ENCODE measurements at regions not wholly inside any gene's neighbourhood (a gene's known extent, or its start where the extent isn't known, plus 50 kb on each side); places are given as distances from the start of the nearest gene placed in this dataset.
A peak's percentile ranks its signal among the peaks of the same experiment; 100 is the strongest.

DNA sequence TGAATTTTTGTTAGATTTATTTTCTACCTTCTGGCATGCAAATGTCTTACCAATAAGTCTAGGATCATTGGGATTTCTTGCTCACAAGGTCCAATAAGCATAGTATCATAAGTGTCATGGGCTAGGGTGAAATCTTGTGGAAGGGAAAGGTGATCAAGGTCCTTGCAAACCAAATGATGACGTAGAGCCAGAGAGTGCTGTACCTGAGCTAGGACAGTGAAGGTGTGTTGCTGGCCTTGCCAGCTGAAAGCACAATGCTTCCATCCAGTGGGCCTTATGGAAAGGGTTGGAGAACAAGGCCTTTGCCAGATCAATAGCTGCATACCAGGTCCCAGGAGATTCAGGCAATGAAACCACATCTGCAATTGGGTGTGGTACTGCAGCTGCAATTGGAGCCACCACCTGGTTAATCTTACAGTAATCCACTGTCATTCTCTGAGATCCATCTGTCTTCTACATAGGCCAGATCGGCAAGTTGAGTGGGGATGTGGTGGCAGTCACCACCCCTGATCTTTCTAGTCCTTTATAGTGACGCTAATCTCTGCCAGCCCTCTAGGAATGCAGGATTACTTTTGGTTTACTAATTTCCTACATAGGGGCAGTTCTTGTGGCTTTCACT, 208.9 kb upstream of the MYL2 start:
- TF ChIP-seq, protein P1, sequence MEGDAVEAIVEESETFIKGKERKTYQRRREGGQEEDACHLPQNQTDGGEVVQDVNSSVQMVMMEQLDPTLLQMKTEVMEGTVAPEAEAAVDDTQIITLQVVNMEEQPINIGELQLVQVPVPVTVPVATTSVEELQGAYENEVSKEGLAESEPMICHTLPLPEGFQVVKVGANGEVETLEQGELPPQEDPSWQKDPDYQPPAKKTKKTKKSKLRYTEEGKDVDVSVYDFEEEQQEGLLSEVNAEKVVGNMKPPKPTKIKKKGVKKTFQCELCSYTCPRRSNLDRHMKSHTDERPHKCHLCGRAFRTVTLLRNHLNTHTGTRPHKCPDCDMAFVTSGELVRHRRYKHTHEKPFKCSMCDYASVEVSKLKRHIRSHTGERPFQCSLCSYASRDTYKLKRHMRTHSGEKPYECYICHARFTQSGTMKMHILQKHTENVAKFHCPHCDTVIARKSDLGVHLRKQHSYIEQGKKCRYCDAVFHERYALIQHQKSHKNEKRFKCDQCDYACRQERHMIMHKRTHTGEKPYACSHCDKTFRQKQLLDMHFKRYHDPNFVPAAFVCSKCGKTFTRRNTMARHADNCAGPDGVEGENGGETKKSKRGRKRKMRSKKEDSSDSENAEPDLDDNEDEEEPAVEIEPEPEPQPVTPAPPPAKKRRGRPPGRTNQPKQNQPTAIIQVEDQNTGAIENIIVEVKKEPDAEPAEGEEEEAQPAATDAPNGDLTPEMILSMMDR (IDR thresholded peaks at IDR 0.05; ENCODE audit: insufficient read depth, low read length, severe bottlenecking): no peak
- H3K36me3 ChIP-seq (ENCODE audit: control insufficient read depth, insufficient read depth, low read length): peaks cover 2% of the 10 kb centered on the region
- H3K4me3 ChIP-seq (ENCODE audit: low read depth, low read length): no peak overlapping the region
- FAIRE-seq (peak; percentile 81), DNase-seq (ENCODE audit: low read depth) (no peak)
- H3K27me3 ChIP-seq (ENCODE audit: control insufficient read depth, insufficient read depth, low read length): no peaks in the 10 kb centered on the region

DNA sequence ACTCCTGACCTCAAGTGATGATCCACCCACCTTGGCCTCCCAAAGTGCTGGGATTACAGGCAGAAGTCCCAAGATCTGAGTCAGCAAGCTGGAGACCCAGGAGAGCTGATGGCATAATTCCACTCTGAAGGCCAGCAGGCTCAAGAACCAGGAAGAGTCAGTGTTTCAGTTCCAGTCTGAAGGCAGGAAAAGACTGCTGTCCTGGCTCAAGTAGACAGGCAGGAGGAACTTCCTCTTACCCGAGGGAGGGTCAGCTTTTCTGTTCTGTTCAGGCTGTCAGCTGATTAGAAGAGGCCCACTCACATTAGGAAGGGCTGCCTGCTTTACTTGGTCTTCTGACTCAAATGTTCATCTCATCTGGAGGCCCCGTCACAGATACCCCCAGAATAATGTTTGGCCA, 206.0 kb upstream of the MYL2 start:
- TF ChIP-seq, protein P1 (IDR thresholded peaks at IDR 0.05; ENCODE audit: insufficient read depth, low read length, severe bottlenecking): no peak
- peak; percentile 12 for DNase-seq (ENCODE audit: low read depth)

DNA sequence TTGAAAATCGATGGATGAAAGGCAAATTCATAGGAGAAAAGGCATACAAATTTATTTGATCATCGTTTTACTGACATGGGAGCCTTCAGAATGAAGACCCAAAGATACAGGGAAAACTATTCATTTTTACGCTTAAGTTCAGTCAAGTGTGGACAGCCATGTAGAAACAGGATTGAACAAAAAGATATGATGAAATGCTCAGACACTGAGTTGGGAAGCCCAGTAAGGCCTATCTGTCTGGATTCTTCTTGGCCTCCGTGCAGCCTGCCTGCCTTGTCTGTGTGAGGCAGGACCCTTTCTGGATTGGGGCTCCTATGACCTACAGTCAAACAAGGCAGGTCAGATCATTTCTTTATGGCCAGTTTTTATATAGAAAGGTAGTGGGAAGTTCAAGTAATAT, 203.8 kb upstream of the MYL2 start:
- H3K27me3 ChIP-seq (ENCODE audit: control insufficient read depth, insufficient read depth, low read length): no peaks in the 10 kb centered on the region
- FAIRE-seq (no peak), DNase-seq (ENCODE audit: low read depth) (no peak)
- TF ChIP-seq, protein P1 (IDR thresholded peaks at IDR 0.05; ENCODE audit: insufficient read depth, low read length, severe bottlenecking): no peak
- no peak overlapping the region for H3K4me3 ChIP-seq (ENCODE audit: low read depth, low read length)
- peaks cover 2% of the 10 kb centered on the region for H3K36me3 ChIP-seq (ENCODE audit: control insufficient read depth, insufficient read depth, low read length)

More for the DNA sequence above, 206.0 kb upstream of the MYL2 start:
- peaks cover 2% of the 10 kb centered on the region for H3K36me3 ChIP-seq (ENCODE audit: control insufficient read depth, insufficient read depth, low read length)
- FAIRE-seq: no peak
- no peak overlapping the region for H3K4me3 ChIP-seq (ENCODE audit: low read depth, low read length)
- H3K27me3 ChIP-seq (ENCODE audit: control insufficient read depth, insufficient read depth, low read length): no peaks in the 10 kb centered on the region

DNA sequence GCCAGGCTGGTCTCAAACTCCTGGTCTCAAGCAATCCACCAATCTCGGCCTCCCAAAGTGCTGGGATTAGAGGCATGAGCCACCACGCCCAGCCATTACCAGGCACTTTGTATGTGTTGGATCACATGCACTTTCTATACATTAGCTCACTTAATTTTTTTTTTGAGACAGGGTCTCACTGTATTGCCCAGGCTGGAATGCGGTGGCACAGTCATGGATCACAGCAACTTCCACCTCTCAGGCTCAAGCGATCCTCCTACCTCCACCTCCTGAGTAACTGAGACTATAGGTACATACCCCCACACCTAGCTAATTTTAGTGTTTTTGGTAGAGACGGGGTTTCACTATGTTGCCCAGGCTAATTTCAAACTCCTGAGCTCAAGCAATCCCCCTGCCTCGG, 203.0 kb upstream of the MYL2 start:
- DNase-seq (ENCODE audit: low read depth): no peak
- FAIRE-seq: no peak
- TF ChIP-seq, protein P1 (IDR thresholded peaks at IDR 0.05; ENCODE audit: insufficient read depth, low read length, severe bottlenecking): no peak
- Histone ChIP-seq H3K4me3 (ENCODE audit: low read depth, low read length) (no peak overlapping the region), H3K27me3 (ENCODE audit: control insufficient read depth, insufficient read depth, low read length) (no peaks in the 10 kb centered on the region), H3K36me3 (ENCODE audit: control insufficient read depth, insufficient read depth, low read length) (peaks cover 2% of the 10 kb centered on the region)

DNA sequence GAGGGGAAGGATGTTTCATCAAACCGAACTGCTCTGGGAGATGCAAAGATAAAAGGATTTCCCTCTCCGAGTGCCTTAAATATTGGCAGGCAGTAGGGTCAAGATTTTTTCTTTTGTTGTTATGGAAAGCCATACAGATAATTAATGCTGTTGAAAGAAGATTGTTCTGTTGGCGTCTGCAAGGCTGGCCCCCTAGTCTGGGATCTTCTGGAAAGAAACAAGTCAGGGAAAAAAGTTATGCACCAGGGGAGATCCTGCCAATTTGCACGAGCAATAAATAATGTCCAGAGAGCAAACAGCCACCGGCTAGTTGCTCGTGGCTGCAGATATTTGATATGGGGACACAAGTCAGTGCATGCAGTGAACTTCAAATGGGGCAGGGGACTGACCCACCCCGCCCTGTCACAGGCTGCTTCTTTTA, 202.1 kb upstream of the MYL2 start:
- Histone ChIP-seq H3K36me3 (ENCODE audit: control insufficient read depth, insufficient read depth, low read length) (peaks cover 2% of the 10 kb centered on the region), H3K27me3 (ENCODE audit: control insufficient read depth, insufficient read depth, low read length) (no peaks in the 10 kb centered on the region), H3K4me3 (ENCODE audit: low read depth, low read length) (no peak overlapping the region)
- peak; percentile 17 for DNase-seq (ENCODE audit: low read depth)
- no peak for FAIRE-seq
- TF ChIP-seq, protein P1 (IDR thresholded peaks at IDR 0.05; ENCODE audit: insufficient read depth, low read length, severe bottlenecking): no peak

DNA sequence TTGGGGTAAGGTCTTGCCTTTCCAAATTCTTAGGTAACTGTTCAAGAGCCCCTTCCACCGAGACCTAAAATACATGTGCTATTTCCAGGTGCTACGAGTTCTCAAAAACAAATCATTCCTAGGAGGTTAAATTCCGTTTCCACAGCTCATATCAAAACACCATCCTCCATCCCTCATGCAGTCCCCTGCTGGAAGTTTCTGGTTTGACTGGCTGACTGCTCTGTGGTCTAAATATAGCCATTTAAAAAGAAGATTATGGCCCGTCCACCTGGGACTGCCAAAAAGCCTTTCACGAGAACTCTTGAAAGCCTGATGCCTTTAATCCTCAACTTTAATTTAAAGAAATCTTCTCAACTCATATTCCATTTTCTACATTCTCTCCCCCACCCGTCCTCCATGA, 201.5 kb upstream of the MYL2 start:
- Histone ChIP-seq H3K36me3 (ENCODE audit: control insufficient read depth, insufficient read depth, low read length) (peaks cover 4% of the 10 kb centered on the region), H3K27me3 (ENCODE audit: control insufficient read depth, insufficient read depth, low read length) (no peaks in the 10 kb centered on the region), H3K4me3 (ENCODE audit: low read depth, low read length) (no peak overlapping the region)
- DNase-seq (ENCODE audit: low read depth) (no peak), FAIRE-seq (no peak)
- TF ChIP-seq, protein P1 (IDR thresholded peaks at IDR 0.05; ENCODE audit: insufficient read depth, low read length, severe bottlenecking): peak; percentile 19

Measured in bronchial epithelial cell (primary cell).